ENCODE measurements at regions not wholly inside any gene's neighbourhood (a gene's known extent, or its start where the extent isn't known, plus 50 kb on each side); places are given as distances from the start of the nearest gene placed in this dataset.

- TF ChIP-seq, protein P1, sequence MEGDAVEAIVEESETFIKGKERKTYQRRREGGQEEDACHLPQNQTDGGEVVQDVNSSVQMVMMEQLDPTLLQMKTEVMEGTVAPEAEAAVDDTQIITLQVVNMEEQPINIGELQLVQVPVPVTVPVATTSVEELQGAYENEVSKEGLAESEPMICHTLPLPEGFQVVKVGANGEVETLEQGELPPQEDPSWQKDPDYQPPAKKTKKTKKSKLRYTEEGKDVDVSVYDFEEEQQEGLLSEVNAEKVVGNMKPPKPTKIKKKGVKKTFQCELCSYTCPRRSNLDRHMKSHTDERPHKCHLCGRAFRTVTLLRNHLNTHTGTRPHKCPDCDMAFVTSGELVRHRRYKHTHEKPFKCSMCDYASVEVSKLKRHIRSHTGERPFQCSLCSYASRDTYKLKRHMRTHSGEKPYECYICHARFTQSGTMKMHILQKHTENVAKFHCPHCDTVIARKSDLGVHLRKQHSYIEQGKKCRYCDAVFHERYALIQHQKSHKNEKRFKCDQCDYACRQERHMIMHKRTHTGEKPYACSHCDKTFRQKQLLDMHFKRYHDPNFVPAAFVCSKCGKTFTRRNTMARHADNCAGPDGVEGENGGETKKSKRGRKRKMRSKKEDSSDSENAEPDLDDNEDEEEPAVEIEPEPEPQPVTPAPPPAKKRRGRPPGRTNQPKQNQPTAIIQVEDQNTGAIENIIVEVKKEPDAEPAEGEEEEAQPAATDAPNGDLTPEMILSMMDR (IDR thresholded peaks at IDR 0.05; ENCODE audit: insufficient read depth, low read length, poor library complexity, severe bottlenecking), result no peak
- TF ChIP-seq EZH2phosphoT487 (conservative IDR thresholded peaks at IDR 0.05; ENCODE audit: low read length), result no peak
Observed at GRCh38 chr6:19327661-19328060, 509.5 kb upstream of the ID4 start.
